H1 (cell line): ENCODE measurements at regions not wholly inside any gene's neighbourhood (a gene's known extent, or its start where the extent isn't known, plus 50 kb on each side); places are given as distances from the start of the nearest gene placed in this dataset.

Experiments used
- CTCF ChIA-PET: fragments of 300-600 bp; sonication (Branson Sonifier 250); formaldehyde crosslinking; loops from one replicate; lab custom pipeline; 2021; ENCODE audit not compliant: partially characterized antibody; lab: Charles Lee
- POLR2A ChIA-PET: fragments of 300-600 bp; sonication (Branson Sonifier 250); formaldehyde crosslinking; loops from one replicate; lab custom pipeline; 2021; ENCODE audit warnings: inconsistent platforms; ENCODE audit not compliant: partially characterized antibody; lab: Charles Lee
- DNase-seq, 2 experiments: peaks; one replicate each; pipeline versions ENCODE4 v3.0.0 to v3.0.0-alpha.2; 2010 to 2022; ENCODE audit warnings: low spot score in 2 of 2, low read depth in 1 of 2, mixed read lengths in 1 of 2
- FAIRE-seq: peaks from 2 replicates; lab custom pipeline; 2011; peaks lifted over from hg19 to GRCh38; lab: Jason Lieb, UNC
- H2AFZ ChIP-seq: 2 replicates; pipeline ENCODE4 v1.8.1; 2012; ENCODE audit warnings: low read length, inconsistent platforms
- H2AK5ac ChIP-seq: 2 replicates; pipeline ENCODE4 v1.6.1; 2013; ENCODE audit warnings: low read depth, low read length
- H2BK120ac ChIP-seq: replicated peaks from 2 replicates; pipeline ENCODE3; 2013; ENCODE audit warnings: low read depth, low read length, inconsistent platforms
- H2BK12ac ChIP-seq: 2 replicates; pipeline ENCODE4 v1.6.1; 2013; ENCODE audit warnings: low read depth, low read length
- H2BK15ac ChIP-seq: 2 replicates; pipeline ENCODE4 v1.6.1; 2013; ENCODE audit warnings: low read length
- H2BK20ac ChIP-seq: 2 replicates; pipeline ENCODE4 v1.6.1; 2013; ENCODE audit warnings: low read length
- H2BK5ac ChIP-seq: 2 replicates; pipeline ENCODE4 v1.6.1; 2013; ENCODE audit warnings: low read depth, low read length
- H3K14ac ChIP-seq: 2 replicates; pipeline ENCODE4 v1.6.1; 2013; ENCODE audit warnings: inconsistent platforms; ENCODE audit not compliant: insufficient read length
- H3K18ac ChIP-seq: 2 replicates; pipeline ENCODE4 v1.6.1; 2013; ENCODE audit warnings: low read length; ENCODE audit errors: extremely low read depth
- H3K23ac ChIP-seq: 2 replicates; pipeline ENCODE4 v1.6.1; 2013; ENCODE audit warnings: inconsistent platforms; ENCODE audit not compliant: insufficient read length
- H3K23me2 ChIP-seq: 2 replicates; pipeline ENCODE4 v1.6.1; 2013; ENCODE audit warnings: low read depth, low read length
- H3K27ac ChIP-seq: 2 replicates; pipeline ENCODE4 v1.6.1; 2011; ENCODE audit warnings: low read depth, low read length, inconsistent platforms
- H3K27me3 ChIP-seq, 4 experiments: replicated peaks in 1 of 4; 1 replicate in 1 of 4; 2 replicates in 3 of 4; pipeline versions ENCODE4 v1.6.1 to v1.8.1; 2011 to 2013; ENCODE audit warnings: low read length in 3 of 4, mild to moderate bottlenecking in 3 of 4, inconsistent platforms in 2 of 4, mixed read lengths in 2 of 4, moderate library complexity in 1 of 4; ENCODE audit not compliant: control insufficient read depth in 3 of 4, insufficient read depth in 3 of 4; ENCODE audit errors: extremely low read depth in 1 of 4
- H3K36me3 ChIP-seq, 4 experiments: 2 replicates each; pipeline versions ENCODE4 v1.6.1 to v1.8.1; 2011 to 2013; ENCODE audit warnings: mild to moderate bottlenecking in 4 of 4, low read length in 3 of 4, moderate library complexity in 2 of 4, control low read depth in 1 of 4, inconsistent platforms in 1 of 4; ENCODE audit not compliant: insufficient read depth in 4 of 4, control insufficient read depth in 2 of 4
- H3K4ac ChIP-seq: replicated peaks from 2 replicates; pipeline ENCODE3; 2013; ENCODE audit warnings: low read length, low read depth, mixed read lengths, inconsistent platforms; ENCODE audit not compliant: insufficient read length
- H3K4me1 ChIP-seq, 4 experiments: replicated peaks in 1 of 4; 1 replicate in 1 of 4; 2 replicates in 3 of 4; pipeline versions ENCODE4 v1.6.1 to v1.8.1; 2011 to 2013; ENCODE audit warnings: low read length in 3 of 4, inconsistent platforms in 2 of 4, mixed read lengths in 1 of 4; ENCODE audit not compliant: insufficient read depth in 4 of 4, control insufficient read depth in 3 of 4
- H3K4me2 ChIP-seq, 2 experiments: 2 replicates each; pipeline versions ENCODE4 v1.6.1 to v1.8.1; 2011 to 2013; ENCODE audit warnings: low read depth in 2 of 2, low read length in 2 of 2, control low read depth in 1 of 2, inconsistent platforms in 1 of 2, mild to moderate bottlenecking in 1 of 2; ENCODE audit not compliant: insufficient read depth in 1 of 2
- H3K4me3 ChIP-seq, 4 experiments: fragments of 200-600, 300-600 bp in 1 of 4; sonication (generic), shearing (Covaris generic), sonication (Bioruptor Twin) in 1 of 4; 2 replicates each; pipeline versions ENCODE4 v1.5.1 to v1.8.1; 2011 to 2016; ENCODE audit warnings: low read length in 4 of 4, low read depth in 3 of 4, control low read depth in 2 of 4, inconsistent platforms in 2 of 4, mild to moderate bottlenecking in 2 of 4, mixed read lengths in 1 of 4, moderate library complexity in 1 of 4; ENCODE audit not compliant: insufficient read depth in 2 of 4; ENCODE audit errors: extremely low read depth in 1 of 4
- H3K56ac ChIP-seq: replicated peaks from 2 replicates; pipeline ENCODE3; 2013; ENCODE audit warnings: low read depth, mild to moderate bottlenecking, mixed read lengths, low read length, inconsistent platforms; ENCODE audit not compliant: insufficient read length
- H3K79me1 ChIP-seq: 2 replicates; pipeline ENCODE4 v1.6.1; 2013; ENCODE audit warnings: low read depth, low read length, control low read depth
- H3K79me2 ChIP-seq, 2 experiments: 2 replicates each; pipeline versions ENCODE4 v1.6.1 to v1.8.1; 2012 to 2013; ENCODE audit warnings: low read length in 2 of 2, mild to moderate bottlenecking in 2 of 2, inconsistent platforms in 1 of 2; ENCODE audit not compliant: insufficient read depth in 2 of 2, control insufficient read depth in 1 of 2
- H3K9ac ChIP-seq, 4 experiments: replicated peaks in 1 of 4; 1 replicate in 1 of 4; 2 replicates in 3 of 4; pipeline versions ENCODE4 v1.6.1 to v1.8.1; 2011 to 2013; ENCODE audit warnings: low read depth in 3 of 4, low read length in 3 of 4, control low read depth in 2 of 4, mild to moderate bottlenecking in 2 of 4, moderate library complexity in 2 of 4, inconsistent platforms in 1 of 4; ENCODE audit errors: extremely low read depth in 1 of 4
- H3K9me3 ChIP-seq, 2 experiments: 2 replicates each; pipeline versions ENCODE4 v1.6.1 to v1.8.1; 2012 to 2013; ENCODE audit warnings: mild to moderate bottlenecking in 2 of 2, moderate library complexity in 2 of 2, control low read depth in 1 of 2, inconsistent platforms in 1 of 2, low read depth in 1 of 2, low read length in 1 of 2, mixed read lengths in 1 of 2; ENCODE audit not compliant: insufficient read depth in 2 of 2
- H4K20me1 ChIP-seq, 2 experiments: replicated peaks in 1 of 2; 2 replicates each; pipeline versions ENCODE3 to v1.8.1; 2011 to 2013; ENCODE audit warnings: inconsistent platforms in 2 of 2, low read length in 2 of 2, mild to moderate bottlenecking in 1 of 2; ENCODE audit not compliant: insufficient read depth in 2 of 2, control insufficient read depth in 1 of 2
- H4K5ac ChIP-seq: 2 replicates; pipeline ENCODE4 v1.6.1; 2013; ENCODE audit warnings: low read length, low read depth, mixed read lengths, inconsistent platforms; ENCODE audit not compliant: insufficient read length
- H4K8ac ChIP-seq: 2 replicates; pipeline ENCODE4 v1.8.0; 2013; ENCODE audit warnings: mild to moderate bottlenecking, moderate library complexity, low read length, inconsistent platforms; ENCODE audit not compliant: insufficient read depth; ENCODE audit errors: extremely low read depth
- H4K91ac ChIP-seq: replicated peaks from 2 replicates; pipeline ENCODE3; 2013; ENCODE audit warnings: low read length, mixed read lengths, inconsistent platforms; ENCODE audit not compliant: insufficient read length
- ASH2L ChIP-seq: fragments of 200-600, 300-600 bp; sonication (generic); IDR thresholded peaks from one replicate; pipeline ENCODE4 v1.7.1; 2017; ENCODE audit warnings: low read length
- CBX5 ChIP-seq: fragments of 300-800, 300-1000 bp; sonication (generic); IDR thresholded peaks from 2 replicates; pipeline ENCODE4 v1.7.1; 2016; ENCODE audit warnings: antibody characterized with exemption, low read length, low read depth
- FOSL1 ChIP-seq: IDR thresholded peaks from 2 replicates; pipeline ENCODE4 v1.6.1; 2011; ENCODE audit warnings: mild to moderate bottlenecking, low read depth, low read length, moderate library complexity; ENCODE audit not compliant: insufficient read depth
- HDAC6 ChIP-seq: IDR thresholded peaks from one replicate; pipeline ENCODE4 v1.7.1; 2012; ENCODE audit warnings: low read depth, mild to moderate bottlenecking, inconsistent platforms, low read length, moderate library complexity
- JUND ChIP-seq: IDR thresholded peaks from 2 replicates; pipeline ENCODE4 v1.6.1; 2011; ENCODE audit warnings: mild to moderate bottlenecking, improper control_type of control experiment, low read length
- KDM5A ChIP-seq: fragments of 200-600 bp; IDR thresholded peaks from 2 replicates; pipeline ENCODE4 v1.7.1; 2012; ENCODE audit warnings: mild to moderate bottlenecking, low read length, inconsistent platforms, mixed read lengths
- MAFK ChIP-seq: IDR thresholded peaks from 2 replicates; pipeline ENCODE4 v1.6.1; 2012; ENCODE audit warnings: low read depth, mild to moderate bottlenecking, improper control_type of control experiment, low read length
- NANOG ChIP-seq: IDR thresholded peaks from 2 replicates; pipeline ENCODE4 v1.6.1; 2011; ENCODE audit warnings: low read length, low read depth, mild to moderate bottlenecking, inconsistent platforms; ENCODE audit not compliant: insufficient read depth, poor library complexity, severe bottlenecking
- RXRA ChIP-seq: IDR thresholded peaks from 2 replicates; pipeline ENCODE4 v1.6.1; 2011; ENCODE audit warnings: low read depth, mild to moderate bottlenecking, low read length, moderate library complexity; ENCODE audit not compliant: insufficient read depth
- SIX5 ChIP-seq: IDR thresholded peaks from 2 replicates; pipeline ENCODE4 v1.6.1; 2011; ENCODE audit warnings: mild to moderate bottlenecking, low read depth, low read length
- SRF ChIP-seq: IDR thresholded peaks from 2 replicates; pipeline ENCODE4 v1.6.1; 2011; ENCODE audit warnings: mild to moderate bottlenecking, low read depth, low read length, moderate library complexity
- TAF1 ChIP-seq: IDR thresholded peaks from 2 replicates; pipeline ENCODE4 v1.6.1; 2011; ENCODE audit warnings: mild to moderate bottlenecking, low read depth, low read length
- YY1 ChIP-seq: IDR thresholded peaks from 2 replicates; pipeline ENCODE4 v1.6.1; 2011; ENCODE audit warnings: low read depth, mild to moderate bottlenecking, low read length
- ZNF274 ChIP-seq: IDR thresholded peaks from 2 replicates; pipeline ENCODE4 v1.7.0; 2012; ENCODE audit warnings: low read length, borderline replicate concordance; ENCODE audit errors: extremely low read depth
- WGBS, 2 experiments: shearing (Covaris generic) in 1 of 2; methylation state at CpG; one replicate each; pipeline versions ENCODE4 v1.1.6 to v1.1.7; 2013 to 2015; ENCODE audit warnings: low lambda C conversion rate in 2 of 2, mixed read lengths in 2 of 2, inconsistent platforms in 1 of 2, low coverage in 1 of 2, missing lambda C conversion rate in 1 of 2; ENCODE audit not compliant: insufficient replicate concordance in 2 of 2, insufficient coverage in 1 of 2, insufficient read length in 1 of 2; ENCODE audit errors: extremely low coverage in 1 of 2, missing lambda C conversion rate in 1 of 2; 5-methylcytosine and 5-hydroxymethylcytosine counted together
- TF ChIP-seq, protein P1 (sequence below): IDR thresholded peaks from 2 replicates; pipeline ENCODE4 v1.6.1; 2011; ENCODE audit warnings: low read depth, mild to moderate bottlenecking, low read length; ENCODE audit not compliant: insufficient read depth

DNA sequence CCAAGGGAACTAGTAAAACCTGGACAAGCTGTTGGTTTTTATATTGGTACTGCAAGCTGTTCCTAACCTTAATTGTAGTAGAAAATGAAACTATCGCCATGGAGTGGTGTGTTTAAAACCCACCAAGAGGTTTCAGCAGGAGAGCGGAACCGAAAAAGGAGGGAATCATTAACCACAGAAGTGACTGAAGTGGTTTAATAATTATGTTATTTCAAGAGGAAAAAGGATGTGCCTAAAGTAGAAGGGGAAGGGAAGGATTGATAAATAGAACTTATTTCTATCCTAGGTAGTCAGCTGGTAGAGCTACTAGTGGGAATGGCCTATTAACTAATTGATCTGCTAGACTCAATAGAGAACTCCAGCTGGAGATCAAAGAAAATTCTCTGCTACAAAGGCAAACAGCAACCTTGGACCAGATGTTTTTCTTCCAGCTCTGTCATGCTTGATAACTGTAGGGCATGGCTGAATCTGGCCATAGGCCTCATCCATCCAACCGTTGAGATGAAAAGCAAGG, 91.8 kb downstream of the BAMBI start:
- Histone ChIP-seq H3K4ac (no peak overlapping the region), H3K18ac (no peak overlapping the region), H3K9ac (no peak overlapping the region), H2BK12ac (no peak overlapping the region), H3K27ac (no peak overlapping the region), H3K56ac (no peak overlapping the region), H3K9me3 (peaks cover 0 to 11% of the 10 kb centered on the region in 2 experiments; a peak in 2 of 4 replicates), H3K14ac (no peak overlapping the region), H4K5ac (no peak overlapping the region), H4K8ac (no peak overlapping the region), H4K20me1 (no peaks in the 10 kb centered on the region), H2BK5ac (no peak overlapping the region), H4K91ac (no peak overlapping the region), H3K27me3 (peaks cover 0 to 1% (median 0%) of the 10 kb centered on the region in 4 experiments; a peak in 1 of 7 replicates), H3K4me1 (peaks cover 0 to under 1% (median under 1%) of the 10 kb centered on the region in 4 experiments; a peak in 2 of 7 replicates), H3K23me2 (no peaks in the 10 kb centered on the region), H3K79me2 (no peaks in the 10 kb centered on the region), H3K79me1 (no peaks in the 10 kb centered on the region), H2AK5ac (no peak overlapping the region), H3K23ac (no peak overlapping the region), H2BK120ac (peak overlapping the region; percentile 55), H3K4me3 (no peak overlapping the region), H2BK20ac (no peak overlapping the region), H2AFZ (no peak overlapping the region), H2BK15ac (no peak overlapping the region), H3K36me3 (no peaks in the 10 kb centered on the region), H3K4me2 (no peak overlapping the region)
- WGBS, 2 experiments = 92% methylated on average over 4 of the region's 4 CpGs; no CpG with 5 or more reads in 1 of the 2 experiments
- DNase-seq = no peak
- ChIA-PET POLR2A (no interaction called here), CTCF (interaction anchor here (0.6 to 1.4 kb wide), 6 partner anchors 37 to 470 kb away, joined by 3 to 6 read pairs (median 3); no protein-coding TSS in a partner anchor)
- no peak for FAIRE-seq
- TF ChIP-seq JUND = no peak
- TF ChIP-seq, protein P1, sequence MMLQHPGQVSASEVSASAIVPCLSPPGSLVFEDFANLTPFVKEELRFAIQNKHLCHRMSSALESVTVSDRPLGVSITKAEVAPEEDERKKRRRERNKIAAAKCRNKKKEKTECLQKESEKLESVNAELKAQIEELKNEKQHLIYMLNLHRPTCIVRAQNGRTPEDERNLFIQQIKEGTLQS = no peak
- no peak for TF ChIP-seq SIX5
- TF ChIP-seq RXRA = no peak
- no peak for TF ChIP-seq TAF1
- TF ChIP-seq NANOG = no peak
- no peak for TF ChIP-seq FOSL1
- no peak for TF ChIP-seq SRF
- no peak for TF ChIP-seq YY1
- TF ChIP-seq HDAC6 = no peak
- no peak for TF ChIP-seq ZNF274
- TF ChIP-seq MAFK = no peak
- no peak for TF ChIP-seq ASH2L
- no peak for TF ChIP-seq KDM5A
- no peak for TF ChIP-seq CBX5
